Duodenal mucosa (tissue), 2 donors: ENCODE measurements at regions not wholly inside any gene's neighbourhood (a gene's known extent, or its start where the extent isn't known, plus 50 kb on each side); places are given as distances from the start of the nearest gene placed in this dataset.

ENCODE experiments used
- H3K27ac ChIP-seq: one replicate; pipeline ENCODE4 v1.7.0; 2013; ENCODE audit warnings: low read depth, low read length
- H3K27me3 ChIP-seq, 2 donors: one replicate each; pipeline ENCODE4 v1.7.0; 2013; ENCODE audit warnings: low read length in 2 of 2, control low read depth in 1 of 2; ENCODE audit not compliant: insufficient read depth in 2 of 2, control insufficient read depth in 1 of 2
- H3K36me3 ChIP-seq, 2 donors: one replicate each; pipeline ENCODE4 v1.7.0; 2013; ENCODE audit warnings: low read length in 2 of 2, control low read depth in 1 of 2; ENCODE audit not compliant: insufficient read depth in 2 of 2, control insufficient read depth in 1 of 2
- H3K4me1 ChIP-seq, 2 donors: one replicate each; pipeline ENCODE4 v1.7.0; 2013; ENCODE audit warnings: low read length in 2 of 2, control low read depth in 1 of 2; ENCODE audit not compliant: insufficient read depth in 2 of 2, control insufficient read depth in 1 of 2
- H3K4me3 ChIP-seq, 2 donors: one replicate each; pipeline ENCODE4 v1.7.0; 2013; ENCODE audit warnings: low read length in 2 of 2, low read depth in 1 of 2
- H3K9ac ChIP-seq, 2 donors: one replicate each; pipeline ENCODE4 v1.7.0; 2013; ENCODE audit warnings: low read length in 2 of 2, low read depth in 1 of 2
- H3K9me3 ChIP-seq, 2 donors: one replicate each; pipeline ENCODE4 v1.7.0; 2013; ENCODE audit warnings: low read length in 2 of 2, control low read depth in 1 of 2; ENCODE audit not compliant: control insufficient read depth in 1 of 2

DNA sequence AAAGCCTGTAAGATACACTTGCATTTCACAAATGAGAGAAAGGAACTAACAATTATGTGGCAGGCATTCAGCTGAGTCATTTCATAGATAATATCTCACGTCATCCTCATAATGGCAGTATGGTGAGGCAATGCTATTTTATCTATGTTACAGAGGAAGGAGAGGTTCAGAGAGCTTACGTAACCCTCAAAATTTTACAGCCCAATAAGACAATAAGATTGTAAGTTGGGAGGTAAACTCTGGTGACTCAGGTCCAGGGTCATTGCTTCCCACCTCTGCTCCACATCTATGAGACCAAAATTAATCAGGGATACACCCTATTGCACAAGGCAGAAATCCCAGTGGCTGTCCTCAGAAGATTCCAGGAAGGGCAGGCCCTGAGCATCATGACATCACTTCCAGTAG lies 309.7 kb downstream of the NSG2 start:
- Histone ChIP-seq H3K27me3 (no peaks in the 10 kb centered on the region), H3K4me3 (no peak overlapping the region), H3K36me3 (no peaks in the 10 kb centered on the region), H3K27ac (no peak overlapping the region), H3K9me3 (no peaks in the 10 kb centered on the region), H3K9ac (no peak overlapping the region), H3K4me1 (no peaks in the 10 kb centered on the region)

DNA sequence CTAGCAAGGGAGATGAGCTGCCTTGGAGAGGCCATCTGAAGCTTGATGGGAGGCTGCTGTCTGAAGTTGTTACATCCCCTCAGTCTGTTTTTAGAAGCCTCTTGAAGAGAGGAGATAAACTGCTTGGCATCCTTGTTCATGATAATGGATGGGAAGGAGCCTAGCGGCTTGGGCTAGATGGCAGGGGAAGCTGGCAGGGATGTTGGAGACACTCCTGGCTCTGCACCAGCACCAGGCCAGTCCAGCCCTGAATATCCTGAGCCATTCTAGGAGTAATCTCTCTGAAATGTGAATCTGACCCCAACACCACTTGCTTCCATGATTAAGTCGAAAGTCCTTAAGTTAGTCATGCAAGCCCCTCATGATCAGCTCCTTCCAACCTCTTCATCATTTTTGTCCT lies 310.5 kb downstream of the NSG2 start:
- H3K27ac ChIP-seq, result no peak overlapping the region
- no peak overlapping the region for H3K9ac ChIP-seq
- H3K36me3 ChIP-seq, result no peaks in the 10 kb centered on the region
- H3K9me3 ChIP-seq, result no peaks in the 10 kb centered on the region
- H3K27me3 ChIP-seq, result no peaks in the 10 kb centered on the region
- no peak overlapping the region for H3K4me3 ChIP-seq
- no peaks in the 10 kb centered on the region for H3K4me1 ChIP-seq

GRCh38 chr5:174356536-174356935 lies 311.0 kb downstream of the NSG2 start:
- no peaks in the 10 kb centered on the region for H3K9me3 ChIP-seq
- H3K9ac ChIP-seq, result no peak overlapping the region
- H3K36me3 ChIP-seq, result no peaks in the 10 kb centered on the region
- H3K4me1 ChIP-seq, result no peaks in the 10 kb centered on the region
- H3K27me3 ChIP-seq, result no peaks in the 10 kb centered on the region
- no peak overlapping the region for H3K27ac ChIP-seq
- H3K4me3 ChIP-seq, result no peak overlapping the region

DNA sequence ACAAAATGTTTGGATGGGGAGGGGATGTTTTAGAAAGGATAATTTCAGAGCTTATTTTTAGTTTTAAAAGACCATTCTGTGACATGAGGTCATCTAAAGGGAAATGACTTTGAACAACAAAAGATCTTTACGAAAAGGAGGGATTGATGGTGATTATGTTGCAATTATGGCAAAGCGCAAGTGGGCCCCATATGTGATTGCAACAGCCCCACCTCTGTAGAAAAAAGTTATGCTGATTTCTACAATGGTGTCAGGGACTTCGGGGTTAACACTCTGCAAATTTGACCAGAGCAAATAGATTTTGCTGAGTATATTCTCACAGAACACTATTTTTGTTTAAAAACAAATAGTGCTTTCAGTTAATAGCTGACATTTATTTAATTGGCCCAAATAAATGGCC lies 312.8 kb downstream of the NSG2 start:
- H3K36me3 ChIP-seq, result no peaks in the 10 kb centered on the region
- H3K4me1 ChIP-seq, result no peaks in the 10 kb centered on the region
- no peak overlapping the region for H3K4me3 ChIP-seq
- H3K27me3 ChIP-seq, result no peaks in the 10 kb centered on the region
- no peak overlapping the region for H3K9ac ChIP-seq
- no peak overlapping the region for H3K27ac ChIP-seq
- peaks cover 6 to 7% of the 10 kb centered on the region in 2 donors for H3K9me3 ChIP-seq

- no peak overlapping the region for H3K4me3 ChIP-seq
- H3K4me1 ChIP-seq, result no peaks in the 10 kb centered on the region
- no peak overlapping the region for H3K9ac ChIP-seq
- H3K27me3 ChIP-seq, result no peaks in the 10 kb centered on the region
- H3K9me3 ChIP-seq, result peaks cover 6 to 7% of the 10 kb centered on the region in 2 donors
- no peaks in the 10 kb centered on the region for H3K36me3 ChIP-seq
- no peak overlapping the region for H3K27ac ChIP-seq
Measured at GRCh38 chr5:174359071-174359470, 313.6 kb downstream of the NSG2 start.

DNA sequence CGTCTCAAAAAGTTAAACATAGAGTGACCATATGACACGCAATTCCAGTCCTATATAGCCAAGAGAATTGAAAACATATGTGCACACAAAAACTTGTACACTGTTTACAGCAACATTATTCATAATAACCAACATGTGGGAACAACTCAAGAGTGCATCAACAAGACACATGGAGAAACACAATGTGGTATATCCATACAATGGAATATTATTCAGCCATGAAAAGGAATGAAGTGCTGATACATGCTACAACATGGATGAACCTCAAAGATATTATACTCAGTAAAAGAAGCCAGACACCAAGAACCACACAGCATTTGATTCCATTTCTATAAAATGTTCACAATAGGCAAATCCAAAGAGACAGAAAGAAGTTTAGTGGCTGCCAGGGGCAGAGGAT lies 317.0 kb downstream of the NSG2 start:
- Histone ChIP-seq H3K9me3 (peaks cover 6 to 7% of the 10 kb centered on the region in 2 donors), H3K9ac (no peak overlapping the region), H3K4me1 (no peaks in the 10 kb centered on the region), H3K27me3 (no peaks in the 10 kb centered on the region), H3K27ac (no peak overlapping the region), H3K36me3 (no peaks in the 10 kb centered on the region), H3K4me3 (no peak overlapping the region)

- Histone ChIP-seq H3K36me3 (no peaks in the 10 kb centered on the region), H3K27ac (no peak overlapping the region), H3K4me3 (no peak overlapping the region), H3K4me1 (no peaks in the 10 kb centered on the region), H3K9me3 (peaks cover 6 to 7% of the 10 kb centered on the region in 2 donors), H3K9ac (no peak overlapping the region), H3K27me3 (no peaks in the 10 kb centered on the region)
Measured at GRCh38 chr5:174363934-174364333, 318.4 kb downstream of the NSG2 start.

- H3K36me3 ChIP-seq, result no peaks in the 10 kb centered on the region
- no peak overlapping the region for H3K4me3 ChIP-seq
- no peak overlapping the region for H3K27ac ChIP-seq
- no peaks in the 10 kb centered on the region for H3K27me3 ChIP-seq
- H3K9me3 ChIP-seq, result peaks cover 6 to 7% of the 10 kb centered on the region in 2 donors
- H3K4me1 ChIP-seq, result no peaks in the 10 kb centered on the region
- H3K9ac ChIP-seq, result no peak overlapping the region
Measured at GRCh38 chr5:174364676-174365075, 319.2 kb downstream of the NSG2 start.

DNA sequence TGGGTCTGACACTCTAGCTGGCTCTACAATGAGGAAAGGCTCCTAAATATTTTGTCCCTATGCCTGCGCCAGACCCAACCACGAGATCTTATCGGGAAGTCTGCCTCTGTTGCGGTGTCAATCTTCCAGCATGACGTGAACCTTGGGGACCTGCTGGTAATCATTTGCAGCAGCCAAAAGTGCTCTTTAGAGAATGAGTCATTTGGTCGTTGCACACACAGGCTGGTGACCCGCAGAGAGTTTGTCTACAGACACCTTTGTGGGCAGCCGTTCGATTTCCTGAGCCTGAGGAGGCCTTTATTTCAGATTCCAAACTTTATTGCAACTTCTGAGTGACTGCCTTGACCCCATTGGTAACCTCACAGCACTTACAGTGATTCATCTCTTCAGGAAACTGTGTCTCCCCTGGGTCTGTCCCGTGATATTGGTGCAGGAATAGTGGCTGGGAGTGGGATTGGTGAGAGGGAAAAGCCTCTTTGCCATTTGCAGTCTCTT lies 326.1 kb downstream of the NSG2 start:
- H3K27ac ChIP-seq, result no peak overlapping the region
- H3K27me3 ChIP-seq, result no peaks in the 10 kb centered on the region
- no peaks in the 10 kb centered on the region for H3K36me3 ChIP-seq

DNA sequence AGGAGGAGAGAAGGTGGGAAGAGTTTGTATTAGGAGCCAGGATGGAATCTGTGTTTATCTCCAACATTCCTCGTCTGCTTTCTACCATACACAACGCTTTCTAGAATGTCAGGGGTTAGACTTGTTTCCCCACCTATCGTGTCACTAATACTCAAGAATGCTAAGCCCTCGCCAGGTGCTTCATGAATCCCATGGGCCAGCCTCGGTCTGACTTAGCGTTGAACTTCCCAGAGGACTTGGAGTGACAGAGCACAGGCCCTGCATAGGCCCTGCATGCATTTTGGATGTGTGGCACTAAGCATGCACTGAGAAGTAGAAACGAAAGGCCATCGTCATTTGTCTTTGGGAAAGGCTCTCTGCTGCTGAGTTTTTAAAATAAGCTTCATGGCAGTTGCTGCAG lies 328.7 kb downstream of the NSG2 start:
- H3K27me3 ChIP-seq, result peaks cover 0 to 4% of the 10 kb centered on the region in 2 donors
- H3K4me3 ChIP-seq, result no peak overlapping the region
- no peak overlapping the region for H3K9ac ChIP-seq
- no peaks in the 10 kb centered on the region for H3K9me3 ChIP-seq
- H3K27ac ChIP-seq, result no peak overlapping the region
- H3K36me3 ChIP-seq, result no peaks in the 10 kb centered on the region
- no peaks in the 10 kb centered on the region for H3K4me1 ChIP-seq

More for the DNA sequence above, 326.1 kb downstream of the NSG2 start:
- no peaks in the 10 kb centered on the region for H3K9me3 ChIP-seq
- no peaks in the 10 kb centered on the region for H3K4me1 ChIP-seq
- no peak overlapping the region for H3K4me3 ChIP-seq
- H3K9ac ChIP-seq, result no peak overlapping the region

- Histone ChIP-seq H3K27me3 (peaks cover 0 to 4% of the 10 kb centered on the region in 2 donors), H3K9me3 (no peaks in the 10 kb centered on the region), H3K36me3 (no peaks in the 10 kb centered on the region), H3K4me3 (no peak overlapping the region), H3K27ac (no peak overlapping the region), H3K9ac (no peak overlapping the region), H3K4me1 (no peaks in the 10 kb centered on the region)
Measured at GRCh38 chr5:174376056-174376455, 330.6 kb downstream of the NSG2 start.
